DND-41 (cell line): ENCODE measurements at regions not wholly inside any gene's neighbourhood (a gene's known extent, or its start where the extent isn't known, plus 50 kb on each side); places are given as distances from the start of the nearest gene placed in this dataset.

Experiments used
- EZH2 ChIP-seq: IDR thresholded peaks from 3 replicates; pipeline ENCODE4 v1.6.1; 2012; ENCODE audit warnings: borderline replicate concordance, low read depth, mild to moderate bottlenecking, moderate library complexity, low read length, inconsistent platforms; ENCODE audit not compliant: severe bottlenecking
- TF ChIP-seq, protein P1 (sequence below): IDR thresholded peaks from 2 replicates; pipeline ENCODE4 v1.5.1; 2012; ENCODE audit warnings: borderline replicate concordance, low read length, moderate library complexity, mild to moderate bottlenecking; ENCODE audit not compliant: poor library complexity, severe bottlenecking; ENCODE audit errors: extremely low read depth

DNA sequence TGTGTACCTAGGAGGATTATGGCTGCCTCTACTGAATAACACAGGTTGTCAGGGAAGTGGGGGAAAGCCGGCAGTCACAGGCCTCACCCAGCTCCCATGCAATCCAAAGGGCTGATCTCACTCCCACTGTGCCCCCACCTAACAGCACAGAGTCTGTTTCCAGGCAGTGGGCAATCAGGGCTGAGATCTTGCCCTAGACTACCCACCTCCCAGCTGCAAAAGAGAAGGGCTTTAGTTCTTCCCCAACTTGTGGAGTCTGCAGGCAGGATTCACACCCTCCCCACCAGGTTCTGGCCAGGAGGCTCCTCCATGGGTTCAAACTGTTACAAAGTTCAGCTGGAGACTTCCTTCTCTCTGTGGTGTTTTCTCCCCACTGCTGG lies 66.0 kb upstream of the OLIG3 start:
- TF ChIP-seq, protein P1, sequence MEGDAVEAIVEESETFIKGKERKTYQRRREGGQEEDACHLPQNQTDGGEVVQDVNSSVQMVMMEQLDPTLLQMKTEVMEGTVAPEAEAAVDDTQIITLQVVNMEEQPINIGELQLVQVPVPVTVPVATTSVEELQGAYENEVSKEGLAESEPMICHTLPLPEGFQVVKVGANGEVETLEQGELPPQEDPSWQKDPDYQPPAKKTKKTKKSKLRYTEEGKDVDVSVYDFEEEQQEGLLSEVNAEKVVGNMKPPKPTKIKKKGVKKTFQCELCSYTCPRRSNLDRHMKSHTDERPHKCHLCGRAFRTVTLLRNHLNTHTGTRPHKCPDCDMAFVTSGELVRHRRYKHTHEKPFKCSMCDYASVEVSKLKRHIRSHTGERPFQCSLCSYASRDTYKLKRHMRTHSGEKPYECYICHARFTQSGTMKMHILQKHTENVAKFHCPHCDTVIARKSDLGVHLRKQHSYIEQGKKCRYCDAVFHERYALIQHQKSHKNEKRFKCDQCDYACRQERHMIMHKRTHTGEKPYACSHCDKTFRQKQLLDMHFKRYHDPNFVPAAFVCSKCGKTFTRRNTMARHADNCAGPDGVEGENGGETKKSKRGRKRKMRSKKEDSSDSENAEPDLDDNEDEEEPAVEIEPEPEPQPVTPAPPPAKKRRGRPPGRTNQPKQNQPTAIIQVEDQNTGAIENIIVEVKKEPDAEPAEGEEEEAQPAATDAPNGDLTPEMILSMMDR, result no peak
- no peak for TF ChIP-seq EZH2
